ENCODE measurements at regions not wholly inside any gene's neighbourhood (a gene's known extent, or its start where the extent isn't known, plus 50 kb on each side); places are given as distances from the start of the nearest gene placed in this dataset.

- no peaks in the 10 kb centered on the region for H3K9me3 ChIP-seq
- no peak for DNase-seq (ENCODE audit: low spot score in 2 of 2)
- TF ChIP-seq POLR2A (IDR thresholded peaks at IDR 0.05) (no peak), EP300 (IDR thresholded peaks at IDR 0.05) (no peak), POLR2AphosphoS5 (IDR thresholded peaks at IDR 0.05) (no peak), CTCF (IDR thresholded peaks at IDR 0.05) (no peak)
- no peaks in the 10 kb centered on the region for H3K27me3 ChIP-seq
- no peak overlapping the region for H3K4me3 ChIP-seq
- H3K27ac ChIP-seq = no peak overlapping the region
- WGBS = 79% methylated on average over 1 of the region's 1 CpG
- H3K4me1 ChIP-seq = peaks cover 12% of the 10 kb centered on the region
- H3K36me3 ChIP-seq = no peaks in the 10 kb centered on the region
Measured at GRCh38 chr9:73079326-73079725, 72.3 kb upstream of the ANXA1 start.

GRCh38 chr9:73077625-73078030 lies 74.0 kb upstream of the ANXA1 start:
- Histone ChIP-seq H3K4me1 (peaks cover 12% of the 10 kb centered on the region), H3K27me3 (no peaks in the 10 kb centered on the region), H3K27ac (no peak overlapping the region), H3K9me3 (no peaks in the 10 kb centered on the region), H3K4me3 (no peak overlapping the region), H3K36me3 (no peaks in the 10 kb centered on the region)
- no peak for DNase-seq (ENCODE audit: low spot score in 2 of 2)
- TF ChIP-seq EP300 (IDR thresholded peaks at IDR 0.05) (no peak), CTCF (IDR thresholded peaks at IDR 0.05) (no peak), POLR2A (IDR thresholded peaks at IDR 0.05) (no peak), POLR2AphosphoS5 (IDR thresholded peaks at IDR 0.05) (no peak)

DNA sequence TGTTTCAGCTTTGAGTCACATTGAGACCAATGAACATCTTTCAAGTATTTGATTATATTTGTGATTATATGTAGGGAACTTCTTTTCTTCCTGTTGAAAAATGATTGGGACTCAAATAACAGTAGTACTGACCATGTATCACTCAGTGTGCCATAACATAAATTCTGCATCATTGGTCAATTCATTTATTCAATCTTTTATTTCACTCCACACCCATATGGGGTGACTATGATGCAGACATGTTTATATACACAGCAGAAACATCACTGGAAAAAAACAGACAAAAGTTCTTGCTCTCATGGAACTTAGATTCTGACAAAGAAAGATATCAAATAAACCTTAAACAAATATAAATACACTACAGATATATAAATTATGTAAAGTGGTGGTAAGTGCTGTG lies 74.7 kb upstream of the ANXA1 start:
- H3K9me3 ChIP-seq = no peaks in the 10 kb centered on the region
- no peak for DNase-seq (ENCODE audit: low spot score in 2 of 2)
- no peak overlapping the region for H3K4me3 ChIP-seq
- TF ChIP-seq POLR2A (IDR thresholded peaks at IDR 0.05) (no peak), POLR2AphosphoS5 (IDR thresholded peaks at IDR 0.05) (no peak), EP300 (IDR thresholded peaks at IDR 0.05) (no peak), CTCF (IDR thresholded peaks at IDR 0.05) (no peak)
- peaks cover 12% of the 10 kb centered on the region for H3K4me1 ChIP-seq
- no peaks in the 10 kb centered on the region for H3K36me3 ChIP-seq
- no peak overlapping the region for H3K27ac ChIP-seq
- no peaks in the 10 kb centered on the region for H3K27me3 ChIP-seq

GRCh38 chr9:73074176-73074708 lies 77.4 kb upstream of the ANXA1 start:
- Histone ChIP-seq H3K36me3 (no peaks in the 10 kb centered on the region), H3K9me3 (no peaks in the 10 kb centered on the region), H3K27ac (no peak overlapping the region), H3K27me3 (no peaks in the 10 kb centered on the region), H3K4me1 (no peaks in the 10 kb centered on the region), H3K4me3 (no peak overlapping the region)
- WGBS = 50% methylated on average over 2 of the region's 2 CpGs
- TF ChIP-seq POLR2AphosphoS5 (IDR thresholded peaks at IDR 0.05) (no peak), EP300 (IDR thresholded peaks at IDR 0.05) (no peak), CTCF (IDR thresholded peaks at IDR 0.05) (no peak), POLR2A (IDR thresholded peaks at IDR 0.05) (no peak)
- DNase-seq (ENCODE audit: low spot score in 2 of 2) = no peak

GRCh38 chr9:73073337-73074175 lies 78.1 kb upstream of the ANXA1 start:
- Histone ChIP-seq H3K27ac (no peak overlapping the region), H3K27me3 (no peaks in the 10 kb centered on the region), H3K36me3 (no peaks in the 10 kb centered on the region), H3K4me3 (no peak overlapping the region), H3K9me3 (no peaks in the 10 kb centered on the region), H3K4me1 (no peaks in the 10 kb centered on the region)
- WGBS = 71% methylated on average over 5 of the region's 5 CpGs
- DNase-seq (ENCODE audit: low spot score in 2 of 2) = no peak
- no peak for TF ChIP-seq EP300 (IDR thresholded peaks at IDR 0.05)
- TF ChIP-seq POLR2A (IDR thresholded peaks at IDR 0.05) = no peak
- TF ChIP-seq POLR2AphosphoS5 (IDR thresholded peaks at IDR 0.05) = no peak
- no peak for TF ChIP-seq CTCF (IDR thresholded peaks at IDR 0.05)

Measured in suprapubic skin (tissue), 4 donors.